SU-DHL-6 (cell line): ENCODE measurements at regions not wholly inside any gene's neighbourhood (a gene's known extent, or its start where the extent isn't known, plus 50 kb on each side); places are given as distances from the start of the nearest gene placed in this dataset.

ENCODE experiments used
- EZH2phosphoT487 ChIP-seq: fragments of 200-600 bp; sonication (generic), shearing (Covaris generic); conservative IDR thresholded peaks from 2 replicates; pipeline ENCODE4 v1.6.1; 2018; ENCODE audit warnings: mild to moderate bottlenecking, antibody characterized with exemption, low read length, moderate library complexity, mixed read lengths
- TF ChIP-seq, protein P1 (sequence below): fragments of 200-600 bp; sonication (generic); IDR thresholded peaks from one replicate; pipeline ENCODE4 v1.5.1; 2017; ENCODE audit warnings: antibody characterized with exemption, mild to moderate bottlenecking, low read length, moderate library complexity; ENCODE audit not compliant: insufficient read depth, poor library complexity, severe bottlenecking

DNA sequence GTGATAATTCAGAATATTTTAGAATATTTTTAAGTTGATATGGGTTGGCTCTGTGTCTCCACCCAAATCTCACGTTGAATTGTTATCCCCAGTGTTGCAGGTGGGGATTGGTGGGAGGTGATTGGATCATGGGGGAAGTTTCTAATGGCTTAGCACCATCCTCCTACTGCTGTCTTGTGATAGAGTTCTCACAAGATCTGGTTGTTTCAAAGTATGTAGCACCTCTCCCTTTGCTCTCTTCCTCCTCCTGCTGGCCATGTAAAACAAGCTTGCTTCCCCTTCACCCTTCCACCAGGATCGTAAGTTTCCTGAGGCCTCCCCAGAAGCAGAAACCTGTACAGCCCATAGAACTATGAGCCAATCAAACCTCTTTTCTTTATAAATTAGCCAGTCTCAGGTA lies 214.6 kb upstream of the C9orf72 start:
- TF ChIP-seq, protein P1, sequence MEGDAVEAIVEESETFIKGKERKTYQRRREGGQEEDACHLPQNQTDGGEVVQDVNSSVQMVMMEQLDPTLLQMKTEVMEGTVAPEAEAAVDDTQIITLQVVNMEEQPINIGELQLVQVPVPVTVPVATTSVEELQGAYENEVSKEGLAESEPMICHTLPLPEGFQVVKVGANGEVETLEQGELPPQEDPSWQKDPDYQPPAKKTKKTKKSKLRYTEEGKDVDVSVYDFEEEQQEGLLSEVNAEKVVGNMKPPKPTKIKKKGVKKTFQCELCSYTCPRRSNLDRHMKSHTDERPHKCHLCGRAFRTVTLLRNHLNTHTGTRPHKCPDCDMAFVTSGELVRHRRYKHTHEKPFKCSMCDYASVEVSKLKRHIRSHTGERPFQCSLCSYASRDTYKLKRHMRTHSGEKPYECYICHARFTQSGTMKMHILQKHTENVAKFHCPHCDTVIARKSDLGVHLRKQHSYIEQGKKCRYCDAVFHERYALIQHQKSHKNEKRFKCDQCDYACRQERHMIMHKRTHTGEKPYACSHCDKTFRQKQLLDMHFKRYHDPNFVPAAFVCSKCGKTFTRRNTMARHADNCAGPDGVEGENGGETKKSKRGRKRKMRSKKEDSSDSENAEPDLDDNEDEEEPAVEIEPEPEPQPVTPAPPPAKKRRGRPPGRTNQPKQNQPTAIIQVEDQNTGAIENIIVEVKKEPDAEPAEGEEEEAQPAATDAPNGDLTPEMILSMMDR = no peak
- no peak for TF ChIP-seq EZH2phosphoT487
